Ishikawa (cell line): ENCODE measurements at regions not wholly inside any gene's neighbourhood (a gene's known extent, or its start where the extent isn't known, plus 50 kb on each side); places are given as distances from the start of the nearest gene placed in this dataset.

Experiments
- CEBPB ChIP-seq: IDR thresholded peaks from 2 replicates; pipeline ENCODE4 v1.6.1; 2012
- CREB1 ChIP-seq: IDR thresholded peaks from 2 replicates; pipeline ENCODE4 v1.6.1; 2012; ENCODE audit warnings: low read depth
- EGR1 ChIP-seq: IDR thresholded peaks from 2 replicates; pipeline ENCODE4 v1.6.1; 2012
- EP300 ChIP-seq: IDR thresholded peaks from 2 replicates; pipeline ENCODE4 v1.6.1; 2012; ENCODE audit warnings: borderline replicate concordance
- FOXM1 ChIP-seq: IDR thresholded peaks from 2 replicates; pipeline ENCODE4 v1.6.1; 2012; ENCODE audit warnings: low read depth, borderline replicate concordance
- NFIC ChIP-seq: IDR thresholded peaks from 2 replicates; pipeline ENCODE4 v1.6.1; 2012
- RAD21 ChIP-seq: IDR thresholded peaks from 2 replicates; pipeline ENCODE4 v1.6.1; 2012; ENCODE audit warnings: low read depth
- TAF1 ChIP-seq: IDR thresholded peaks from 2 replicates; pipeline ENCODE4 v1.6.1; 2012; ENCODE audit warnings: low read depth, mild to moderate bottlenecking
- TCF12 ChIP-seq: IDR thresholded peaks from 2 replicates; pipeline ENCODE4 v1.6.1; 2012; ENCODE audit warnings: low read depth
- TEAD4 ChIP-seq: IDR thresholded peaks from 2 replicates; pipeline ENCODE4 v1.6.1; 2012
- YY1 ChIP-seq: IDR thresholded peaks from 2 replicates; pipeline ENCODE4 v1.6.1; 2012; ENCODE audit warnings: low read depth
- ZBTB7A ChIP-seq: IDR thresholded peaks from 2 replicates; pipeline ENCODE4 v1.6.1; 2012; ENCODE audit warnings: low read depth
- TF ChIP-seq, protein P1 (sequence below): IDR thresholded peaks from 2 replicates; pipeline ENCODE4 v1.6.1; 2012
- TF ChIP-seq, protein P2 (sequence below): IDR thresholded peaks from 2 replicates; pipeline ENCODE4 v1.6.1; 2012; ENCODE audit warnings: low read depth, mild to moderate bottlenecking
- TF ChIP-seq, protein P3 (sequence below): IDR thresholded peaks from 2 replicates; pipeline ENCODE4 v1.6.1; 2012

DNA sequence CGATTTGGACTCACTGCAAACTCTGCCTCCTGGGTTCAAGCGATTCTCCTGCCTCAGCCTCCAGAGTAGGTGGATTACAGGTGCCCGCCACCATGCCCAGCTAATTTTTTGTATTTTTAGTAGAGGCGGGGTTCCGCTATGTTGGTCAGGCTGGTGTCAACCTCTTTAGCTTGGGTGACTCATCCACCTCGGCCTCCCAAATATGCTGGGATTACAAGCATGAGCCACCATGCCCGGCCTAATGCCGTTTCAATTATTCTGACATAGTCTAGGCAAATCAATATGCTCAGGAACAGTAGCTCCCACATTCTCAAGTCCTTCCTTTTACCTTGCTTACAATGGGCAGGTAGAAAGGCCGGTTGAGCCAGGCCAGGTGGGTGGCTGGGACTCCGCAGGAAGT lies 82.0 kb upstream of the EEA1 start:
- TF ChIP-seq, protein P1, sequence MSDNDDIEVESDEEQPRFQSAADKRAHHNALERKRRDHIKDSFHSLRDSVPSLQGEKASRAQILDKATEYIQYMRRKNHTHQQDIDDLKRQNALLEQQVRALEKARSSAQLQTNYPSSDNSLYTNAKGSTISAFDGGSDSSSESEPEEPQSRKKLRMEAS: no peak
- TF ChIP-seq TCF12 (no peak), FOXM1 (no peak), EP300 (no peak), CREB1 (no peak), YY1 (no peak), TAF1 (no peak), NFIC (no peak), TEAD4 (no peak), ZBTB7A (no peak), EGR1 (no peak), CEBPB (no peak)
- TF ChIP-seq, protein P2, sequence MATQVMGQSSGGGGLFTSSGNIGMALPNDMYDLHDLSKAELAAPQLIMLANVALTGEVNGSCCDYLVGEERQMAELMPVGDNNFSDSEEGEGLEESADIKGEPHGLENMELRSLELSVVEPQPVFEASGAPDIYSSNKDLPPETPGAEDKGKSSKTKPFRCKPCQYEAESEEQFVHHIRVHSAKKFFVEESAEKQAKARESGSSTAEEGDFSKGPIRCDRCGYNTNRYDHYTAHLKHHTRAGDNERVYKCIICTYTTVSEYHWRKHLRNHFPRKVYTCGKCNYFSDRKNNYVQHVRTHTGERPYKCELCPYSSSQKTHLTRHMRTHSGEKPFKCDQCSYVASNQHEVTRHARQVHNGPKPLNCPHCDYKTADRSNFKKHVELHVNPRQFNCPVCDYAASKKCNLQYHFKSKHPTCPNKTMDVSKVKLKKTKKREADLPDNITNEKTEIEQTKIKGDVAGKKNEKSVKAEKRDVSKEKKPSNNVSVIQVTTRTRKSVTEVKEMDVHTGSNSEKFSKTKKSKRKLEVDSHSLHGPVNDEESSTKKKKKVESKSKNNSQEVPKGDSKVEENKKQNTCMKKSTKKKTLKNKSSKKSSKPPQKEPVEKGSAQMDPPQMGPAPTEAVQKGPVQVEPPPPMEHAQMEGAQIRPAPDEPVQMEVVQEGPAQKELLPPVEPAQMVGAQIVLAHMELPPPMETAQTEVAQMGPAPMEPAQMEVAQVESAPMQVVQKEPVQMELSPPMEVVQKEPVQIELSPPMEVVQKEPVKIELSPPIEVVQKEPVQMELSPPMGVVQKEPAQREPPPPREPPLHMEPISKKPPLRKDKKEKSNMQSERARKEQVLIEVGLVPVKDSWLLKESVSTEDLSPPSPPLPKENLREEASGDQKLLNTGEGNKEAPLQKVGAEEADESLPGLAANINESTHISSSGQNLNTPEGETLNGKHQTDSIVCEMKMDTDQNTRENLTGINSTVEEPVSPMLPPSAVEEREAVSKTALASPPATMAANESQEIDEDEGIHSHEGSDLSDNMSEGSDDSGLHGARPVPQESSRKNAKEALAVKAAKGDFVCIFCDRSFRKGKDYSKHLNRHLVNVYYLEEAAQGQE: no peak

DNA sequence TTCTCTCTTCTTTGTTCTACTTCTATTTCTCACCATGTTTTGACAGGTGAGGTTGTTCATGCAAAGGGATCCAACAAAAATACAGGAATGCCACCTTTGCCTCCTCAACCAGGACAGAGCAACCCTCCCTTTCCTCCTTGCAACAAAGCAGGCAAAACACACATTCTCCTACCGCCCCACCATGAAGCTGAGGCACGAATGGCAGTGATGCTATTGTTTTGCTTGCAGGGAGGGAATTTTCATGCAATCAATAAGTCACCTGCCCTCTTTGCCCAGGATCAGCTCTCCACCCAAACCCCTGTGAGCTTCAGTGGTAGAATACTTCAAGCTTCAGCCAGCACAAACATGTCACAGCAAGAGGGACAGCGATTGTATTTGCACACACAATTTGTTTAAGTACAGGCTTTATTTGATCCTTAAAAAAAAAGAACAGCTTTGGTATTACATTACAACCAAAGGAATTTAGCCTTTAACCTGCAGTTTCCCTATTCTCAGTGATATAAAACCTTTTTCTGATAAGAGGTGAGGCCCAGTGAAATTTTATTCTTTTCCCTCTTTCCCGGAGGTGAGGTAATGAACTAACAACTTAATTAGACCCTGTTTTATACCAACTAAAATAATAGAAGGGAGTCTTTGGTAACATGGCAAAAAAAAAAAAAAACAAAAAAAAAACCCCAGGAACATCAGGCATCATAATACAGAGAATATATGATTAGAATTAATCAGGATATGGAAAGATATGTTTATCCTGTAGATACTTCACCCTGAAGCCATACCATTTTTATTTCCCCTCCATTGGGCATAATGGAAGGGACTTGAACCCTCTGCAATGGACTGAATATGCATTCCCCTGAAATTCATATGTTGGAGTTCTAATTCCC lies 87.0 kb upstream of the EEA1 start:
- TF ChIP-seq YY1 (no peak), FOXM1 (no peak), TEAD4 (no peak), ZBTB7A (no peak)
- TF ChIP-seq, protein P2: no peak

DNA sequence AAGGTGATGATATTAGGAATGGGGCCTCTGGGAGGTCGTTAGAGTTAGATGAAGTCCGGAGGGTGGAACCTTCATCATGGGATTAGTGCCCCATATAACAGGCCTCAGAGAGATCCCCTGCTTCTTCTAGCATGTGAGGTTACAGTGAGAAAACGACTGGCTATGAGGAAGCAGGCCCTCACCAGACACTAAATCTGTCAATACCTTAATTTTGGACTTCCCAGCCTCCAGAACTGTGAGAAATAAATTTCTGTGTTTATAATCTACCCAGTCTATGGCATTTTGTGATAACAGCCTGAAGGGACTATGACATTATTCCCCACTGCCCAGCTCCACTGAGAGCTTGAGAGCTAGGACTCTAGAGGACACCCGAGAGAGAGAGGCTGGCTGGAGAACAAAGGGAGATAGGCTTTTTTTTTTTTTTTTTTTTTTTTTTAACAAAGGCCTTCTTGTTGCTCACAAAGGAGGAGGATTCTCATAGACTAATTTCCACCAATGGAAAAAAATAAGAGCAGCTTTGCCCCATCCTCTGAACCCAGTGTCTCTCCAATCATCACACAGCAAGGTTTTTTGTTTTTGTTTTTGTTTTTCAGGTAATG lies 87.8 kb upstream of the EEA1 start:
- TF ChIP-seq CREB1 (no peak), TEAD4 (no peak), FOXM1 (no peak), EGR1 (no peak), YY1 (no peak)
- TF ChIP-seq, protein P1: no peak

DNA sequence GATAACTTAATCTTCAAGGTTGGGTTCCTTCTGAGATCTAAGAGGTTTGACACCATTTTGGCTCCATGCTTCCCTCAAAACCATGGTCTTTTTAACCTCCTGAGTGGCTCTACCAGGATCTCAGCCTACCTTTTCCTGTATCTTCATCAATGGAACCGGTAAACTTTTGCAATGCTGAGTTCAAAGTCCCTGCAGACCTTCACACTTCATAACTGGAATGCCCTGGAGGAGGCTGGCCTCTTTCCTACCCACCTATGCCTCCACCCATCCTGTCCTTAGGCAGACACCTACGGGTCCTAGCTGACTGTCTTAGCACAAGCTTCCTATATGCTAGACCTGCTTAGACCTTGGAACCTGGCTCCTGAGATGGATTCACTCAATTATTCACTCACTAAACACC lies 89.5 kb upstream of the EEA1 start:
- no peak for TF ChIP-seq RAD21
- TF ChIP-seq FOXM1: no peak
- no peak for TF ChIP-seq TAF1
- no peak for TF ChIP-seq EP300
- TF ChIP-seq TEAD4: no peak
- no peak for TF ChIP-seq YY1
- TF ChIP-seq, protein P1: no peak
- TF ChIP-seq, protein P2: no peak
- TF ChIP-seq ZBTB7A: no peak
- TF ChIP-seq CEBPB: no peak

DNA sequence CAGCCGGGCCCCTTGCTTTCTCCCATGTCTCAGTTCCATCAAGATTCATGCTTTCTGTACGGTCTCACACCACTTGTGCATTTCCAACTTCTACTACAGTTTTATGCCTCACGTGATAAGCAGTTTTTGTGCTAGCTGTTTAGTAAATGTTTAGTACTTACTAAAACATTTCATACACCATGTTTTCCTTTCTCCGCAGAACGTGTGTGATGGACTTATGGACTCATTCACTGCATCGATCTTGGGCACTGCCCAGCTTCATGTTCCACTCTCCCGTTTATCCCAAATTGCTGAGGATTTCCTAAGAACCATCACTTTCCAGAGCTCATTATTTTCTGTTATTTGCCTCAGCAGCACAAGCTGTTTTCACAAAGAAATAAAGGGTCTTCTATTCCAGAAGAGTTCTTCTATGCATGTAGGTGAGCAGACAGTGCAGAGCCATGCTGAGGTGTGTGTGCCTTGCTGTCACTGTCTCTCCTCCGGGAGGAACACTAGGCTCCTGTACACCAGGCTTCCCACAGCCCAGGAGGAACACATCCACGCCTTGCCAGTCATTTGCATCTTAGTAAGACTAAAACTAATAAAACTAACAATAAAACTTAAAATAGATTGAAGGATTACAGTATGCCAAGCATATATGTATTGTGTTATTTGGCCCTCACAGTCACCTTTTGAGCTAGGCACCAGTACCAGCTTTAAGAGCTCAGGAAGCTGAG lies 90.3 kb upstream of the EEA1 start:
- TF ChIP-seq, protein P1: no peak
- TF ChIP-seq EP300: no peak
- no peak for TF ChIP-seq TAF1
- TF ChIP-seq, protein P3, sequence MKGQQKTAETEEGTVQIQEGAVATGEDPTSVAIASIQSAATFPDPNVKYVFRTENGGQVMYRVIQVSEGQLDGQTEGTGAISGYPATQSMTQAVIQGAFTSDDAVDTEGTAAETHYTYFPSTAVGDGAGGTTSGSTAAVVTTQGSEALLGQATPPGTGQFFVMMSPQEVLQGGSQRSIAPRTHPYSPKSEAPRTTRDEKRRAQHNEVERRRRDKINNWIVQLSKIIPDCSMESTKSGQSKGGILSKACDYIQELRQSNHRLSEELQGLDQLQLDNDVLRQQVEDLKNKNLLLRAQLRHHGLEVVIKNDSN: no peak
- TF ChIP-seq CEBPB: no peak
- no peak for TF ChIP-seq CREB1
- no peak for TF ChIP-seq TCF12
- no peak for TF ChIP-seq NFIC
- no peak for TF ChIP-seq EGR1
- TF ChIP-seq FOXM1: no peak
- TF ChIP-seq RAD21: no peak
- TF ChIP-seq, protein P2: no peak
